ENCODE measurements at regions not wholly inside any gene's neighbourhood (a gene's known extent, or its start where the extent isn't known, plus 50 kb on each side); places are given as distances from the start of the nearest gene placed in this dataset.
"Not testable (repeated sequence)": the region's sequence is repeated elsewhere in the genome, so short reads cannot be mapped to it uniquely, and the experiment has no call there.

GRCh38 chr4:15332377-15332776, 95.5 kb upstream of the C1QTNF7 start:
- DNase-seq (ENCODE audit: low read depth, low spot score), result no peak
- H3K27ac ChIP-seq, result no peak overlapping the region

GRCh38 chr4:15333692-15334633, 93.9 kb upstream of the C1QTNF7 start:
- no peak for DNase-seq (ENCODE audit: low read depth, low spot score)
- H3K27ac ChIP-seq, result no peak overlapping the region

- no peak overlapping the region for H3K27ac ChIP-seq
- no peak for DNase-seq (ENCODE audit: low read depth, low spot score)
These were observed 91.2 kb upstream of the C1QTNF7 start for GRCh38 chr4:15336410-15337167.

GRCh38 chr4:15337168-15337657, 90.6 kb upstream of the C1QTNF7 start:
- not testable (repeated sequence) for DNase-seq (ENCODE audit: low read depth, low spot score); H3K27ac ChIP-seq

GRCh38 chr4:15339737-15340136, 88.1 kb upstream of the C1QTNF7 start:
- DNase-seq (ENCODE audit: low read depth, low spot score), result no peak

GRCh38 chr4:15340332-15340731, 87.5 kb upstream of the C1QTNF7 start:
- no peak overlapping the region for H3K27ac ChIP-seq
- DNase-seq (ENCODE audit: low read depth, low spot score), result no peak

More at GRCh38 chr4:15339737-15340136, 88.1 kb upstream of the C1QTNF7 start:
- no peak overlapping the region for H3K27ac ChIP-seq

- H3K27ac ChIP-seq, result no peak overlapping the region
- DNase-seq (ENCODE audit: low read depth, low spot score), result no peak
These were observed 86.7 kb upstream of the C1QTNF7 start for GRCh38 chr4:15340902-15341732.

GRCh38 chr4:15341733-15342300, 86.0 kb upstream of the C1QTNF7 start:
- no peak for DNase-seq (ENCODE audit: low read depth, low spot score)
- no peak overlapping the region for H3K27ac ChIP-seq

- no peak overlapping the region for H3K27ac ChIP-seq
These were observed 84.8 kb upstream of the C1QTNF7 start for GRCh38 chr4:15343000-15343399.

GRCh38 chr4:15343581-15343980, 84.3 kb upstream of the C1QTNF7 start:
- DNase-seq (ENCODE audit: low read depth, low spot score), result no peak

More at GRCh38 chr4:15343000-15343399, 84.8 kb upstream of the C1QTNF7 start:
- DNase-seq (ENCODE audit: low read depth, low spot score), result no peak

GRCh38 chr4:15344041-15344440, 83.8 kb upstream of the C1QTNF7 start:
- no peak overlapping the region for H3K27ac ChIP-seq
- DNase-seq (ENCODE audit: low read depth, low spot score), result peak; percentile 24

More at GRCh38 chr4:15343581-15343980, 84.3 kb upstream of the C1QTNF7 start:
- H3K27ac ChIP-seq, result no peak overlapping the region

GRCh38 chr4:15345134-15345533, 82.7 kb upstream of the C1QTNF7 start:
- no peak overlapping the region for H3K27ac ChIP-seq
- no peak for DNase-seq (ENCODE audit: low read depth, low spot score)

- no peak overlapping the region for H3K27ac ChIP-seq
- no peak for DNase-seq (ENCODE audit: low read depth, low spot score)
These were observed 79.6 kb upstream of the C1QTNF7 start for GRCh38 chr4:15348236-15348635.

GRCh38 chr4:15348695-15349094, 79.1 kb upstream of the C1QTNF7 start:
- no peak overlapping the region for H3K27ac ChIP-seq
- peak; percentile 41 for DNase-seq (ENCODE audit: low read depth, low spot score)

- H3K27ac ChIP-seq, result no peak overlapping the region
- DNase-seq (ENCODE audit: low read depth, low spot score), result no peak
These were observed 78.3 kb upstream of the C1QTNF7 start for GRCh38 chr4:15349531-15349935.

GRCh38 chr4:15349965-15350364, 77.9 kb upstream of the C1QTNF7 start:
- no peak for DNase-seq (ENCODE audit: low read depth, low spot score)
- H3K27ac ChIP-seq, result no peak overlapping the region

GRCh38 chr4:15352524-15352923, 75.3 kb upstream of the C1QTNF7 start:
- DNase-seq (ENCODE audit: low read depth, low spot score), result no peak
- no peak overlapping the region for H3K27ac ChIP-seq

- DNase-seq (ENCODE audit: low read depth, low spot score), result no peak
- H3K27ac ChIP-seq, result no peak overlapping the region
These were observed 74.6 kb upstream of the C1QTNF7 start for GRCh38 chr4:15353207-15353606.

- no peak overlapping the region for H3K27ac ChIP-seq
- no peak for DNase-seq (ENCODE audit: low read depth, low spot score)
These were observed 73.2 kb upstream of the C1QTNF7 start for GRCh38 chr4:15354371-15355297.

All from epithelial cell of prostate (primary cell).